ENCODE measurements at regions not wholly inside any gene's neighbourhood (a gene's known extent, or its start where the extent isn't known, plus 50 kb on each side); places are given as distances from the start of the nearest gene placed in this dataset.

DNA sequence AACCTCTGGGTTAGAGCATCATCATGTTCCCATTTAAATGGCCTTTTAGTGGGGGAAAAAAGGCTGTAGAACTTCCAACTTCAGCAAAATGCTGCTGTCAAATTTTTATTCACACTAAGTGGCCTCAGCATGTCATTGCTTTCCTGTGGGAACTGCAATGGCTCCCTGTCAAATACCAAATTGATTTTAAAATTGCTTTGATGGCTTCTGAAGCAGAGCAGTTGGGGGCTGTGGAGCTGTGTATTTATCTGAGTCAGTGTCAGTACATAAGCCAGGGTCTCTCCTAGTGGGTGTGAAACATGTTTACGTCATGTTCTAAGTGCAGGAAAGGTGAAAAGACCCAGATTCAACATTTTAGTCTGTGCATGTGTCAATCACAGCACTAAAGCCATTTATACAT lies 171.3 kb downstream of the CDH19 start (continued):
- TF ChIP-seq USF2 (IDR thresholded peaks at IDR 0.05) (no peak), HDAC2 (IDR thresholded peaks at IDR 0.05) (no peak)

DNA sequence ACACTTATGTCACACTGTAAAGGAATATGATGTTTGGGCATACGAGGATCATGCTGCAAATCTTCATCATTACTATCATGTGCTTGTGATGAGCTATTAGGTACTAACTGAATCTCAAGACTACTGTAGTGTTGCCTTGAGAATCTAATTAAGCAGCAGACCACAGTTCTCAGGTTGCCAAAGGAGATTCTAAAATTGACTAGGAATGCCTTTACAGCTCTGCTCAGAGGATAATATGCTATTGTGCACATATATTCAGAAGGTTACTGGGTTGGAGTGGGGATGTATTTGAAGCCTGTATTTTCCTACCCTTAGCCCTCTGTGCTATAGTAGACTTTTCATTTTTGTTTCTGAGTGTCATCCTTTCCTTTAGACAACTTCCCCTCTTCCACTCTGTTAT lies 175.1 kb downstream of the CDH19 start:
- no peak for ATAC-seq
- H3K4me1 ChIP-seq, result no peaks in the 10 kb centered on the region
- ChIA-PET POLR2A (no interaction called here), CTCF (no interaction called here)
- H3K4me3 ChIP-seq, result no peak overlapping the region
- H3K4me2 ChIP-seq, result no peak overlapping the region
- no peaks in the 10 kb centered on the region for H3K9me3 ChIP-seq
- no peak for FAIRE-seq
- TF ChIP-seq FOSB (CRISPR knock-in tag; IDR thresholded peaks at IDR 0.05) (no peak), HDAC2 (IDR thresholded peaks at IDR 0.05) (no peak), HOXB13 (CRISPR knock-in tag; IDR thresholded peaks at IDR 0.05; ENCODE audit: low read depth) (no peak), ZSCAN20 (CRISPR knock-in tag; IDR thresholded peaks at IDR 0.05) (no peak), SMC3 (IDR thresholded peaks at IDR 0.05) (no peak), JUNB (IDR thresholded peaks at IDR 0.05) (no peak), HMGXB4 (CRISPR knock-in tag; IDR thresholded peaks at IDR 0.05; ENCODE audit: borderline replicate concordance) (no peak), RFX5 (IDR thresholded peaks at IDR 0.05) (no peak), TFCP2L1 (CRISPR knock-in tag; IDR thresholded peaks at IDR 0.05) (no peak), PHF8 (IDR thresholded peaks at IDR 0.05; ENCODE audit: borderline replicate concordance, low read depth) (no peak), FOXS1 (CRISPR knock-in tag; IDR thresholded peaks at IDR 0.05) (no peak)
- DNase-seq (ENCODE audit: low read depth in 1 of 2, low spot score in 1 of 2), result no peak
- H3K27ac ChIP-seq, result no peak overlapping the region
- 21% methylated on average over 1 of the region's 1 CpG for WGBS (ENCODE audit: missing lambda C conversion rate)

DNA sequence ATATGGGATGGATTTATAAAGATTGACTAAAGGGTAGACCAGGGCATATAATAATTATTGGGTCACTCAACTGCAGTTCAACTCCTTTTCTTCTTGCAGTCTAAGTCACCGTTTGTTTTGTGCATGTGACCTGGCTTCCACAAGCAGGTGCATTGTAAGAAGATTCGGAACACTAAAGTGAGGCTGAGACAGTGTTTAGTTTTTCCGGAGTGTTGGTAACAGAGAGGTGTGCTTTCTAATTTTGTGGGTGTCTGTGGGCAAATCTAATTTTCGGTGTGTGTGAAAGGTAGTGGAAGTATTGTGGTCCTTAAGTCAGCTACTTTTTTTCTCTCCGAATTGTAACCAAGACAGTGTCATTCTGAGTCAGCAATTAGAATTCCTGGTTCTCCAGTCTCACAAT lies 184.5 kb downstream of the CDH19 start:
- Histone ChIP-seq H3K4me1 (no peaks in the 10 kb centered on the region), H3K27ac (no peak overlapping the region), H3K4me3 (no peak overlapping the region), H3K9me3 (no peaks in the 10 kb centered on the region), H3K4me2 (no peak overlapping the region)
- FAIRE-seq, result no peak
- POLR2A ChIA-PET, result no interaction called here
- DNase-seq (ENCODE audit: low read depth in 1 of 2, low spot score in 1 of 2), result no peak
- 39% methylated on average over 5 of the region's 5 CpGs for WGBS (ENCODE audit: missing lambda C conversion rate)
- TF ChIP-seq NPAS2 (CRISPR knock-in tag; IDR thresholded peaks at IDR 0.05; ENCODE audit: borderline replicate concordance) (no peak), ZSCAN20 (CRISPR knock-in tag; IDR thresholded peaks at IDR 0.05) (no peak), RCOR1 (IDR thresholded peaks at IDR 0.05; ENCODE audit: low read depth, low read length) (no peak), FOSB (CRISPR knock-in tag; IDR thresholded peaks at IDR 0.05) (no peak), KDM5A (IDR thresholded peaks at IDR 0.05) (no peak), TP53 (CRISPR knock-in tag; IDR thresholded peaks at IDR 0.05) (no peak), ZC3H11A (IDR thresholded peaks at IDR 0.05) (no peak), MYC (IDR thresholded peaks at IDR 0.05; ENCODE audit: borderline replicate concordance, low read length) (no peak), ZNF302 (CRISPR knock-in tag; IDR thresholded peaks at IDR 0.05) (no peak), JUN (IDR thresholded peaks at IDR 0.05) (no peak), ZFP36 (IDR thresholded peaks at IDR 0.05; ENCODE audit: borderline replicate concordance, partially characterized antibody) (no peak), TFCP2L1 (CRISPR knock-in tag; IDR thresholded peaks at IDR 0.05) (no peak)
- ATAC-seq, result no peak
- CTCF ChIA-PET, result no interaction called here

DNA sequence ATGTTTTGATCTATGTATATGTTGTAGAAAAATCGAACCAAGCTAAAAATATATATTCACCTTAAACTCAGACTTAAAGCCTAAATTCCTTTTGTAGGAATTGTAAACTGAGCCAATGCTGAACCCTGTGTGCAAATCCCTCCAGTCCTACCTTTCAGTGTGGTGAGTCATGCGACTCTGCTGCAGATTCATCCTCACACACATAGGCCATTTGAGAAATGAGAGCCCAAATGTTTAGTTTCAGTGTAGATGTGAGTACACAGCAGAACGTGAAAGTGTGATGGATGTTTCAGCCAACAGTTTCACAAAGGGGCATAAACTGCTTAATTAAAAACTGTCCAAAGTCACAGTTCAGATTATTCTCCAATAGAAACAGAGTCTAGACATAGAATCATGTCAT lies 193.2 kb downstream of the CDH19 start:
- 9% methylated on average over 3 of the region's 3 CpGs for WGBS (ENCODE audit: missing lambda C conversion rate)
- no peak overlapping the region for H3K4me3 ChIP-seq
- no peak overlapping the region for H3K27ac ChIP-seq
- DNase-seq (ENCODE audit: low read depth in 1 of 2, low spot score in 1 of 2), result no peak
- POLR2A ChIA-PET, result no interaction called here
- ATAC-seq, result no peak
- H3K4me1 ChIP-seq, result no peaks in the 10 kb centered on the region
- H3K4me2 ChIP-seq, result no peak overlapping the region
- FAIRE-seq, result no peak
- CTCF ChIA-PET, result no interaction called here
- TF ChIP-seq HOXA7 (CRISPR knock-in tag; IDR thresholded peaks at IDR 0.05) (no peak), BCL3 (IDR thresholded peaks at IDR 0.05) (no peak), FOSL2 (IDR thresholded peaks at IDR 0.05) (no peak), FOSL2 (CRISPR knock-in tag; IDR thresholded peaks at IDR 0.05) (no peak), NFE2L2 (conservative IDR thresholded peaks at IDR 0.05; ENCODE audit: low read length) (no peak), RNF2 (IDR thresholded peaks at IDR 0.05; ENCODE audit: borderline replicate concordance, low read depth) (no peak)
- TF ChIP-seq, protein P1, sequence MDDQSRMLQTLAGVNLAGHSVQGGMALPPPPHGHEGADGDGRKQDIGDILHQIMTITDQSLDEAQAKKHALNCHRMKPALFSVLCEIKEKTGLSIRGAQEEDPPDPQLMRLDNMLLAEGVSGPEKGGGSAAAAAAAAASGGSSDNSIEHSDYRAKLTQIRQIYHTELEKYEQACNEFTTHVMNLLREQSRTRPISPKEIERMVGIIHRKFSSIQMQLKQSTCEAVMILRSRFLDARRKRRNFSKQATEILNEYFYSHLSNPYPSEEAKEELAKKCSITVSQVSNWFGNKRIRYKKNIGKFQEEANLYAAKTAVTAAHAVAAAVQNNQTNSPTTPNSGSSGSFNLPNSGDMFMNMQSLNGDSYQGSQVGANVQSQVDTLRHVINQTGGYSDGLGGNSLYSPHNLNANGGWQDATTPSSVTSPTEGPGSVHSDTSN (IDR thresholded peaks at IDR 0.05), result no peak
- no peaks in the 10 kb centered on the region for H3K9me3 ChIP-seq

Measured in A549 (cell line).